NCI-H146 (cell line): ENCODE measurements at regions not wholly inside any gene's neighbourhood (a gene's known extent, or its start where the extent isn't known, plus 50 kb on each side); places are given as distances from the start of the nearest gene placed in this dataset.
"Not testable (repeated sequence)": the region's sequence is repeated elsewhere in the genome, so short reads cannot be mapped to it uniquely, and the experiment has no call there.

Experiments
- DNase-seq: peaks from one replicate; lab custom pipeline; 2025; lab: John Stamatoyannopoulos, UW

DNA sequence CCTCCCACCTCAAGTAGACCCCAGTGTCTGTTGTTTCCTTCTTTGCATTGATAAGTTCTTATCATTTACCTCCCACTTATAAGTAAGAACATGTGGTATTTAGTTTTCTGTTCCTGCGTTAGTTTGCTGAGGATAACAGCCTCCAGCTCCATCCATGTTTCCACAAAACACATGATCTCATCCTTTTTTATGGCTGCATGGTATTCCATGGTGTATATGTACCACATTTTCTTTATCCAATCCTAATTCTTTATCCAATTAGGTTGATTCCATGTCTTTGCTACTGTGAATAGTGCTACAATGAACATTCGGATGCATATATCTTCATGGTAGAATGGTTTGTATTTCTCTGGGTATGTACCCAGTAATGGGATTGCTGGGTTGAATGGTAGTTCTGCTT is 102.5 kb upstream of the UGP2 start:
- DNase-seq: not testable (repeated sequence)

DNA sequence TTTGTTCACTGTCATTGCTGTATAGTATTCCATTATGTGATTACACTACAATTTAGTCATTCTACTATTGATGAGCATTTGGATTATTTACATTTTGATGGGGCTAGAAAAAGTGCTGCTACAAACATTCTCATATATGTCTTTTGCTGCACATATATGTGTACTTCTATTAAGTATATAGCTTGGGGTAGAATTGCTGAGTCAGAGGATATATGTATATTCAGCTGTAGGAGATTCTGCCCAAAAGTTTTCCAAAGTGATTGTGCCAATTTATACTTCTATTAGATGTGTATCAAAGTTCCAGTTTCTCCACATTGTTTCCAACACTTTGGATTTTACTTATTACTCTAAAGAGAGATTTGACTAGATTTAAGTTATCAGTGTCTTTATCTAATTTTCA is 101.7 kb upstream of the UGP2 start:
- DNase-seq: no peak

DNA sequence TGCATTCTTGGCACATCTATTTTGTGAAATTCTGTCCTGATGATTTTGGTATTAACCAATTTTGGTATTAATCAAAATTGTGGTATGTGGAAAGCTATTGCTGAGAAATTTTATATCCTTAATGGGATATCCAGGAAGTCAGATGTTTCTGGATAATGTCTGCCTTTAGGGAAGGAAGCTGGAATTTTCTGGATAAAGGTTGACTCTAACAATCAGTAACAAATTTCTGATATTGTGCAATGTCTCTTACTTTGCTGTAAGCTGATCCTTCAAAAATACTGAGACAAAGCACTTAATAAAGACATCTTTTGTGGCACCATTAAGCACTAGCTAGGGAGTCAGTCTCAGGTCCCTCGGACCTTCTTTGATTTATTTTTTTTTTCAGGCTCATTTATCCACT is 100.8 kb upstream of the UGP2 start:
- DNase-seq: no peak

DNA sequence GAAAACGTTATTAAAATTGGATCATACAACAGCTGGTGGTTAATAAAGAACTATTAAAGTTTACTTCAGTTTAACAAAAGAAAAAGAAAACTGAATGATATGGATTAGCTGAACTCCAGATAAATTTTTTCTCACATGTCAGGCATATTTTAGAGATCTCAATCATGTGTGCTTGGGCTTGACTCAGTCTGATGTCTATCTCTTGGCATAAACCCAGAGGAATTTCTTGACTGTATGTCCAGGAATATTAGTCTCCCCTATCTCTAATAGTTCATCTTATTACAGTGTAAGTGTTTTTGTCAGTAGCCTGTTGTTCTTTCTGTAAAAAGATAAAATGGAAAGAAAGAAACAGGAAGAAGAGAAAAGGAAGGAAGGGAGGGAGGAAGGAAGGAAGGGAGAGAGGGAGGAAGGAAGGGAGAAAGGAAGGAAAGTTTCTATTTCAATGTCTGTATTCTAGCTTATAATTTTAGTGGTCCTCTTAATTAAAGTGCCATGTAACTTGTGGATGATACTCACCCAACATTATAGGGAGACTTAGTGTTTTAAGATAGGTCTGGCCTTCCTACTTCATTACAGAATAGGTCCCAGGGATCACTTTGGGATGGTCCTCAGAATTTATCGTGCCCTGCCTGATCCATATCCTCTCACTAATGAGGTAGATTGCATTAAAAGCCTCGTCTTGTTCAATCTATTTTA is 99.7 kb upstream of the UGP2 start:
- DNase-seq: no peak

DNA sequence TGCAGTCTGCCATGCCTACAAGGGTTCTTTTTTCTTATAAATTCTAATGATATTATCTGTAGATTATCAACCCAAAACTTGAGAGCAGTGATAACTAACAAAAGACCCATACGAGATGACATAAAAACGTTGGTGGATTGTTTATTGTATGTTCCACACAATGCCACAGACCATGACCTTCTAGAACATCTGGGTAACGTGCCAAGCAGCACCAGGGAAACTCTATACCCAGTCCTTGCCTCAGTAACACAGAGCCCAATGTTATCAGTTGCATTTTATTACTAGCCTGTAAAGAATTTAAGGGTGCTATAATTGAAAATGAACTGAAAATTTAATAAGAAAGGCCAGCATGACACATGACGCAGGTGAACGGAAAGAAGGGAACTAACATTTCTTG is 99.1 kb upstream of the UGP2 start:
- no peak for DNase-seq

DNA sequence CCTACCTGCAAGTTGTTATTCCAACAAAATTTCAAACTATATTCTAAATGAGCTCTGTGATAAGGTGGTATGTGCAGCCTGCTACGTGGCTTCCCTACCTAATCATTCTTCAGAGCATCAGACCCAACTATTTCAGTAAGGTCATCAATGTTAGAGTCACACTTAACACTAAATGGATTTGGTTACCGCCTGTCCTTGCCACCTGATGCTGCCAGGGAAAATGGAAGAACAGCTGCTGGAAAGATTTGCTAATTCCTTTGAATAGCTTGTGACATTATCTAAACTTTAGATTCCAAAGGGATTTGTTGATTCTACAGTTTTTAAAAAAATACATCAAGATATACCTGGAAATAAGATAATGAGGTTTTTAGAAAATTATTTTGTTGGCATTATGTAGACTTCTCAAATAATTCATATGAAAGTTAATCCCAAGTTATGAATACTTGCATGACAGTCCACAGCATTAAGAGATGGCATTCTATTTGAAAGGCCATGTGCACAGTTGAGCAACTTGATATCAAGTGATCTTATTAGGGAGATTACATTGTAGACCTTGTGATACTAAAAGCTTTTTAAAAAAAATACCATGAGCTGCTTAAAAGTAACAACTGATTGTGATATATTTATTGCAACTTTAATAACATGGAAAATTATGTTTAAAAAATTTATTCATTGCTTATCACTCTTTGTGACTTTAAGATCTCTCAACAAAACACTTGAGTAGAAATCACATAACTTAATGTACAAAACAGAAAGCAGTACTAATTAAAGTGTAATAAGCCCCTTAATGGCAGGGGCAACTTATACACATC is 98.3 kb upstream of the UGP2 start:
- no peak for DNase-seq

DNA sequence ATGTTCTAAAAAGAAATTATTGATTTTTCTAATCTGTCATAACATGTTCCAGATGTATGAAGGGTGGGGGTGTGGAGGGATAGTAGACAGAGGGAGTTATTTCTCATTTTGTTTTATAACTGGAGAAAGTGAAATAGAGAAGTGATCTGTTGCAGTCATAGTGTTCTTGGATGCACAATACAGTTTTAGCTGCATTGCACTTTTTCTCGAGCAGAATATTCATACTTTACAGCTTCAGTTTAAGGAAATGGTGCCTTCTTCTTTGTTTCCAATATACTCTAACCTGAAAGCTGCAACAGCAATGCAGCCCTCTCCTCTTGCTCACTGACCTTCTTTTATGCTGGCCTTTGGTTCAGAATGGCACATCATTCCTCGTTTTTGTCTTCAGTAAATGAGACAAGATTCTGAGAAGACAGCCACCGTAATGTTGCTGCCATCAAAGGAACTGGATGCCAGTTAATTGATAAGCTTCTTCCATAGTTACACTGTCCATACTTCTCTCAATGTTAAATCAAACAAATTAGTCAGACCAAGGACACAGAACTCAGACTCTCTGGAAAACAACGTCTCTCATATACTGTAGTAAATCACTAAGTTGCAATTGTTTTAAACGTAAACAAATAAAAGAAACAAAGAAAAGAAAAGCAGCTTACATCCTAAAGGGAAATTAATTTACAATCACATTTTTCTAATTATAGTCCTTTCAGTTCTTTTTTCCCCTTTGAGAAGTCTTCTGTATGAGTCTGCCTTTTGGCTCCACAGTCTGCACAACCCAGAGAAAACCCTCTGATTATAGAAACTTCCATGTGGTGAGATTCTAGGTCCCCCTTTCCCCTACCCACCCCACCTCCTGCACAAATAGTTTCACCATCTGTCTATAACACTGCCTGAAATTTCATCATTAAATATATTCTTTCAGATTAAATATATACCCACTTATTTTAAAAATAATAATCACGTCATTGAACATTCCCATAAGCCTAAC is 97.4 kb upstream of the UGP2 start:
- DNase-seq: no peak

DNA sequence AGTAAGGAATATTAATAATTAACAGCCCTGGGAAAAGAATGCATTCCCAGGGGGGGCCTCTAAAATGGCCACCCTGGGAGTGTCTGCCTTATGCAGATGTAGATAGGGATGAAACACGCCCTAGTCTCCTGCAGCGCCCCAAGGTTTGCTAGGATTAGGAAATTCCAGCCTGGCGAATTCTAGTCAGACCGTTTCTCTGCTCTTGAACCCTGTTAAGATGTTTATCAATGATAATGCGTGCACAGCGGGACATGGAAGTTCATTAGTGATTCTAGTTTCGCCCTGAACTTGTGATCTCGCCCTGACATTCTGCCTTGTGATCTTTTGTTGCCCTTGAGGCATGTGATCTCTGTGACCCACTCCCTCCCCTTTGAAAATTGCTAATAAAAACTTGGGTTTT is 95.1 kb upstream of the UGP2 start:
- not testable (repeated sequence) for DNase-seq

DNA sequence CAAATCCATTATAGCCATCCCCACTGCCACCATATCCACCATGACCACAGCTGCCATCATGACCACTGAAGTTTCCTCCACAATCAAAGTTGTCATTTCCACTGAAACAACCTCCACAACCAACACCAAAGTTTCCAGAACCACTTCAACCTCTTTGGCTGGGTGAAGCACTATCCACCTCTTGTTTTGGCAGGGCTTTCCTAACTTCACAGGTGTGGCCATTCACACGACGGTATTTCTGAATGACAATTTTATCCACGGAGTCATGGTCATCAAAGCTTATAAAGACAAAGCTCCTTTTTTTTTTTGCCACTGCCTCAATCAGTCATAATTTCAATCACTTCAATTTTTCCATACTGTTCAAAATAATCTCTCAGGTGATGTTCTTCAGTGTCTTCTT is 89.8 kb upstream of the UGP2 start:
- no peak for DNase-seq

DNA sequence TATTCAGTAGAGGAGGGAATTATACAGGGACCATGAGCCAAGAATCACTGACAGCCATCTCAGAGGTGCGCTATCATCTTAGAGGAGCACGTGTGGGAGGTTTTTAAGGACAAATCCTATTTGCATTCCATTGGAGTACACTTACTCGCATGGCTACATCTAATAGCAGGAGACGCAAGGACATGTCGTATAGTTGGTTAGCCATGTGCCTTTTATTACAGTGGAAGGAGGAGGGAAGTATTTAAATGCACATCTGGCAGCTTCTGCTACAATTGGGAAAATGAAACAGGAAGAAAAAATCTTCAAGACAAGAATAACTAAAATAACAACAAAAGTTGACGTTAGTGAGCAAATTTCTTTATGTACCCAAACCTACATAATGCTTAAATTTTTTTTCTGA is 86.5 kb upstream of the UGP2 start:
- DNase-seq: no peak

DNA sequence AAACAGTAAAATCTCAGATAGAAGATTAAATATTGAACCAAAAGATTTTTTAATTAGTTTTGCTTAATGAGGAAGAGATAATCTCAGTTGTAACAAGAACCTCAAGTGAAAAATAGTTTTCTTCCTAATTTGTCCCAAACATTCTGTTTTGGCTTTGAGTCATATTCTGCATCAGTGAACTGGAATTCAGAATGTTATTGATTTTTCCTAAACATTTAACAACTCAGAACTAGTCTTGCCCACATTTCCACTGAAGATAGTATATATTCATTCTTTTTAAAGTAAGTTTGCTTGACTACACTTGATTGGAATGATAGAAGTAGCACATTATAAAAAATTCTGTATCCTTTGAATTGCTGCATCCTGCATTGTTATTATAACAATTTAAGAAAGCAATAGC is 85.7 kb upstream of the UGP2 start:
- no peak for DNase-seq

DNA sequence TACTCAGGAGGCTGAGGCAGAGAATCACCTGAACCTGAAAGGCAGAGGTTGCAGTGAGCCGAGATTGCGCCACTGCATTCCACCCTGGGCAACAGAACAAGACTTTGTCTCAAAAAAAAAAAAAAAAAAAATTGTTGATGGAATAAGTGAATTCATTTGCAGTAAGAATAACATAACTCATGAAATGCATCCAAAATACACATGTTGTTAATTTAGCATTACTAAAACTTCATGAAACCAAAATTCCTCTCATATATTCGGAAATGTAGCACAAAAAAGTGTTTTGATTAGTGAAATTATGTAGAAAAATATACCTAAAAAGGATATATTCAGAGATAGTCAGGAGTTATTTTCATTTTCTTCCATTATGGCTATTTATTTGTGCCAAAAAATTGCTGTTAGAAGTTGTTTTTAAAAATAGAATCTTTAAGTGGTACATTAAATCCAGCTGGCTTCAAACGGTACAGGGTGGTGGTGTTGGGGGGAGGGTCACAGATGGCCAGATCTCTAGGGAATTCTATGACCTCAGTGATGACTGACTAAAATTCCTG is 78.2 kb upstream of the UGP2 start:
- DNase-seq: no peak

DNA sequence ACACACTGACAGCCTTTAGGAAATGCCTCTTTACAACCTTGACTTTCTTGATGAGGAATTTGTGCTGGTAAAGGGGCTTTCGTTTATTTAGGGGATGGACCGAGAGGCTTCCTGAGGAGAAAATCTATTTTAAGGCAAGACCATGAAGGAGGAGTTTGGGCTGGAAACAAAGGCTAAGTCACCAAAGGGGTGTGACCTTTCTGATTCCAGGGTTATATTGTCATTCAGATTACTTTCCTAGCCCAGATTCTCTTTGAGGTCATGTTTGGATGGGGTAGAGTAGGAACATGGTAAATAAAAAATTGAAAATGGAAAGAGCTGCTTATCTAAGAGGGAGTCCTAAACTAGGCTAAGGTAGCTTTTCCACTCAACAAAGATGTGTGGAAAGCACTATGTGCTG is 77.1 kb upstream of the UGP2 start:
- no peak for DNase-seq

DNA sequence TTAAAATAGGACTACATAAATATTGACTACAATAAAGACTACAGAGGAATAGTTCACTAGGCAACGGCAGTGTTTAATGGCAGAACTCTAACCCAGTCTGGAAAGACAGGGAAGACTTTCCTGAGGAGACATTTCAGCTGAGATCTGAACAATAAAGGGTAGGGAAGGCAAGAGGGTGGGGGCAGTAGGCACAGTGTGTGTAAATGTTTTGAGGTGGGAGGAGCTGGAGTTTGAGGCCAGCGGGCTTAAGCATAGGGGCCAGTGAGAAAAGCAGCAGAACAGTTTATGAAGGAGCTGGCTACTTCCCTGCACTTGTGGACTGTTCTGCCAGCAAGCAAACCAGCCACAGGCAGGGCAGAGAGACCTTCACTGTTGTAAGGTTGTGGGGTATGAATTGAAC is 76.6 kb upstream of the UGP2 start:
- no peak for DNase-seq

DNA sequence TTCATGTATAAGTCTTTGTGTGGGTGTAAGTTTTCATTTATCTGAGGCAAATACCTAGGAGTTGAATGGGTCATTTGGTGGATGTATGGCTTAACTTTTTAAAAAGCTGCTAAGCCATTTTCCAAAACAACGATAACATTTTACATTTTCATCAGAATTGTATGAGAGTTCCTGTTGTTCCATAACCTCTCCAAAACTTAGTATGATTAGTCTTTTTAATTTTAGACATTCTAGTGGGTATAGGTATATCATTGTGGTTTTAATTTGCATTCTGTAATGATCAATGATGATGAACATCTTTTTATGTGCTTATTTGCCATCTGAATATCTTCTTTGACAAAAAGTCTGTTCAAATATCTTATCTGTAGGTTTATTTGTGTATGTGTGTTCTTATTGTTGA is 74.4 kb upstream of the UGP2 start:
- DNase-seq: no peak

DNA sequence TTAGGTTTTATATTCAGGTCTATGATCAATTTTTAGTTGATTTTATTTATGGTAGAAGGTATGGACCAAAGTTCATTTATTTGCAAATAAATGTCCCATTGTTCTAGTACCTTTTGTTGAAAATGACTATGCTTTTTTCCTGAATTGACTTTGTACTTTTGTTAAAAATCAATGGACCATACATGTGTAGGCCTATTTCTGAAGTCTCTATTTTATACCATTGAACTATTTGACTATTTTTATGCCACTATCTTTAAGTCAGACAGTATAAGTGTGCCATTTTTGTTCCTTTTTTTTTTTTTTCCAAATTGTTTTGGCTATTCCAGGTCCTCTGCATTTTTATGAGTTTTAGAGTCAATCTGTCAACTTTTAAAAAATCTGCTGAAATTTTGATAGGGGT is 73.6 kb upstream of the UGP2 start:
- no peak for DNase-seq

DNA sequence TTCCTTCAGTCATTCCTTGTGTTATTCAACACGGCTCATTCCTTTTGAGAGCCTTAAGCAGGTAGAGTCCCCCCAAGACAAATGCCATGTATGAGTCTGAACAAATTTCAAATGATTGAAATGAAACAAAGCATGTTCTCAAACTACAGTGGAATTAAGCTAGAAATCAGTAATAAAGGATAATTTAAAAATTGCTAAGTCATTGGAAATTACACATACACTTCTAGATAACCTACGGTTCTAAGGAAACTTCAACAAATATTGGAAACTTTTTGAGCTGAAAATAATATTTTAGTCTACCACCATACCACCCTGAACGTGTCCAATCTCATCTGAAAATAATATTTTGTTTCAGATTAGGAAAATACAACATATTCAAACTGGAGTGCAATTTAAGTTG is 71.8 kb upstream of the UGP2 start:
- DNase-seq: no peak

DNA sequence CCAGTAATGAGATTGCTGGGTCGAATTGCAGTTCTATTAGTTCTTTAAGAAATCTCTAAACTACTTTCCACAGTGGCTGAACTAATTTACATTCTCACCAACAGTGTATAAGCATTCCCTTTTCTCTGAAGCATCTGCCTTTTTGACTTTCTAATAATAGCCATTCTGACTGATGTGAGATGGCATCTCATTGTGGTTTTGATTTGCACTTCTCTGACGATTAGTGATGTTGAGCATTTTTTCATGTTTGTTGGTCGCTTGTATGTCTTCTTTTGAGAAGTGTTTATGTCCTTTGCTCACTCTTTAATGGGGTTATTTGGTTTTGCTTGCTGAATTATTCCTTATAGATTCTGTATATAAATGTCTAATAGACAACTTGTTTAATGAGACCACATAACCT is 69.6 kb upstream of the UGP2 start:
- DNase-seq: no peak

DNA sequence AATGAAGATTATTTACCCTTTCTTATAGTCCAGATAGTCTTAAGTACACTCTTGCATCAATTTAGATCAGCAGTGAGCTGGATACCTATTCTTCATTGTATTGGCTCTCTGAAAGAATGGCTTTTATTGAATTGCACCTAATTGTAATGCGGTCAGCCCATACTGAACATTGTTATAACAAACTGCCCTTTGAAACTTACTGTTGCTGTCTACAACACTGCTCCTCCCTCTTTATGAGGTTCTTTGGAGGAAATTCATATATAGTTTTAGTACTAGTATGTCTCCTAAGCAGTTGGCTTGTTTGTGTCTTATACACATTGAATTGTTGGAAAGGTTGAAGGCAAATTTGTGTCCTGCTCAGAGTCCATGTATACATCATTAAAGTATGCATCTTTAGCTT is 66.5 kb upstream of the UGP2 start:
- DNase-seq: no peak

DNA sequence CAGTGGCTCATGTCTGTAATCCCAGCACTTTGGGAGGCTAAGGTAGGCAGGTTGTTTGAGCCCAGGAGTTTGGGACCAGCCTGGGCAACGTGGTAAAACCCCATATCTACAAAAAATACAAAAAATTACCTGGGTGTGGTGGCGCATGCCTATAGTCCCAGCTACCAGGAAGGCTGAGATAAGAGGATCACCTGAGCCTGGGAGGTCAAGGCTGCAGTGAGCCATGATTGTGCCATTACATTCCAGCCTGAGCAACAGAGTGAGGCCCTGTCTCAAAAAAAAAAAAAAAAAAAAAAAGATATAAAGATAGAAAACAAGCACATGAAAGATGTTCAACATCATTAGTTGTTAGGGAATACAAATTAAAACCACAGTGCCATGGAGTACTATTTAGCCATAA is 65.3 kb upstream of the UGP2 start:
- DNase-seq: no peak

DNA sequence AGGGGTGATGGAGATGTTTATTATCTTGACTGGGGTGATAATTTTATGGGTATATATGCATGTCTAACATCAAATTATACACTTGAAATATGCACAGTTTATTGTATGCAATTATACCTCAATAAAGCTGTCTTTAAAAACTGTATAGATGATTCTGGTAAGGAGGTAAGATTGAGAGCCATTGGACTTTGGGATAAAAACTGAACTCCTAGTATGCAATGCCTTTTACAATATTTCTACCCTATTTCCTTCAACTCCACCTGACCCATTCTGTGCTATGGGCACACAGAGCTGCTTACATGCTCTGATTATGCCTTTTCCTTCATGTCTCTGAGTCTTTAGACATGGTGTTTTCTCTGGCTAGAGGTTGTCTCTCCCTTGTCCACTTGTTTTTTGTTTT is 63.9 kb upstream of the UGP2 start:
- no peak for DNase-seq

DNA sequence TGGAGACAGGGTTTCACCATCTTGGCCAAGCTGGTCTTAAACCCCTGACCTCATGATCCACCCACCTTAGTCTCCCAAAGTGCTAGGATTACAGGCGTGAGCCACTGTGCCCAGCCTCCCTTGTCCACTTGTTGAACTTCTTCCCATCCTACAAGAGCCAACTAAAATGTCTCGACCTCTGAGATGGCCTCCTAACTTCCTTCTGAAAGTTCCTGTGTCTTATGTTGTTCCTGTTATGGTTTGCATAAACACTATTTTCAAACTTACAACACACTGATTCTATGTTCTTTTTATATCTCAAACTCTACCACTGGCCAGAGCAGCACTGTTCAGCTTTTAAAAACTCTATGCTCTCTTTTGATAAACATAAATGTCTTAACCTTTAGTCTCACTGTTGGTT is 63.3 kb upstream of the UGP2 start:
- DNase-seq: no peak
